ENCODE measurements at regions not wholly inside any gene's neighbourhood (a gene's known extent, or its start where the extent isn't known, plus 50 kb on each side); places are given as distances from the start of the nearest gene placed in this dataset.

- WGBS, 2 donors = 79 to 84% methylated on average over 1 of the region's 1 CpG
- intact Hi-C loops (cut with DNase I) = no loop called here
- no peak overlapping the region for H3K27ac ChIP-seq
- peaks cover 0 to 5% (median 0%) of the 10 kb centered on the region in 3 donors for H3K9me3 ChIP-seq
- H3K4me3 ChIP-seq = no peak overlapping the region
- TF ChIP-seq POLR2A (IDR thresholded peaks at IDR 0.05) (no peak), CTCF (IDR thresholded peaks at IDR 0.05) (no peak)
- DNase-seq = no peak
- H3K27me3 ChIP-seq = no peaks in the 10 kb centered on the region
- H3K4me1 ChIP-seq = no peaks in the 10 kb centered on the region
- no peaks in the 10 kb centered on the region for H3K36me3 ChIP-seq
These were observed 1333.5 kb upstream of the CELF2 start for GRCh38 chr10:9684186-9684585.

DNA sequence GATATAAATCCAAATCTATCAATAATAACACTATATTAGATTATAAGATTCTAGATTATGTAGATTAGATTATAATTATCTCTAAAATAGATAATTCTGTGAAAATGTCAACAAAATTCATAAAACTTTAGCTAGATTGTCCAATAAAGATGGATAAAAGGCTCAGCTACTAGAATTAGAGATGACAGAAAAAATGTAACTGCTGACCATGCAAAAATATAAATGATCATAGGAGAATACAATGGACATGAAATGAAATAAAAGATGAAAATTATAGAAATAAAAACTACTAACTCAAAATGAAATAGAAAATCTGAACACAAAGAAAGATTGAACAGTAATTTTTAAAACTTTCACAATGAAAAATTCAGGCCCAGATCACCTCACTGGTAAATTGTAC lies 1332.1 kb upstream of the CELF2 start:
- Histone ChIP-seq H3K4me3 (no peak overlapping the region), H3K9me3 (peaks cover 0 to 5% (median 0%) of the 10 kb centered on the region in 3 donors), H3K27ac (no peak overlapping the region), H3K36me3 (no peaks in the 10 kb centered on the region), H3K27me3 (no peaks in the 10 kb centered on the region), H3K4me1 (no peaks in the 10 kb centered on the region)
- TF ChIP-seq POLR2A (IDR thresholded peaks at IDR 0.05) (no peak), CTCF (IDR thresholded peaks at IDR 0.05) (no peak)
- intact Hi-C loops (cut with DNase I) = no loop called here
- no peak for DNase-seq

GRCh38 chr10:9688711-9689110 lies 1329.0 kb upstream of the CELF2 start:
- Histone ChIP-seq H3K27ac (no peak overlapping the region), H3K36me3 (no peaks in the 10 kb centered on the region), H3K4me3 (no peak overlapping the region), H3K4me1 (no peaks in the 10 kb centered on the region), H3K27me3 (no peaks in the 10 kb centered on the region), H3K9me3 (no peaks in the 10 kb centered on the region)
- intact Hi-C loops (cut with DNase I) = no loop called here
- TF ChIP-seq CTCF (IDR thresholded peaks at IDR 0.05) (no peak), POLR2A (IDR thresholded peaks at IDR 0.05) (no peak)
- DNase-seq = no peak

GRCh38 chr10:9707216-9707615 lies 1310.5 kb upstream of the CELF2 start:
- DNase-seq = no peak
- Histone ChIP-seq H3K27ac (no peak overlapping the region), H3K27me3 (no peaks in the 10 kb centered on the region), H3K9me3 (no peaks in the 10 kb centered on the region), H3K36me3 (no peaks in the 10 kb centered on the region), H3K4me3 (no peak overlapping the region), H3K4me1 (no peaks in the 10 kb centered on the region)
- WGBS, 2 donors = 62 to 63% methylated on average over 3 of the region's 3 CpGs
- intact Hi-C loops (cut with DNase I) = no loop called here
- TF ChIP-seq CTCF (IDR thresholded peaks at IDR 0.05) = no peak
- TF ChIP-seq POLR2A (IDR thresholded peaks at IDR 0.05) = no peak

DNA sequence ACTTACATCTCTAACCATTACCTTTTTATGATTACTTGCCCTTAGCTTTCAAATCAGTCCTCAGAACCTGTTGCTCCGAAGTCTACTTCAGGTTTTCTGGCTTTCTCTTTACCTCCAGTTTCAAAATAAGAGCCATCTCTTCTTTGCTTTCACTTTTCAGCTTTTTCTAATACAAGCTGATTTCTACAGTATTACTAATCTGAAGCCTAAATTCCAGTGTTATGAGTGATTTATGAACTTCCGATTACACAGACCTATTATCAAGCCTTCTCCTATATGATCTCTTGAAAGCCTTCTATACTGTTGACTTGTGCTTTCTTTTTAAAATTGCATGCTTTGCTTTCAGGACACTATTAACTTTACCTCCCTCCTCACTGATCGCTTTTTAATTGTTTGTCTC lies 1307.8 kb upstream of the CELF2 start:
- Histone ChIP-seq H3K9me3 (peaks cover 0 to 11% (median 5%) of the 10 kb centered on the region in 3 donors), H3K27ac (no peak overlapping the region), H3K4me1 (no peaks in the 10 kb centered on the region), H3K4me3 (no peak overlapping the region), H3K27me3 (no peaks in the 10 kb centered on the region), H3K36me3 (no peaks in the 10 kb centered on the region)
- TF ChIP-seq CTCF (IDR thresholded peaks at IDR 0.05) (no peak), POLR2A (IDR thresholded peaks at IDR 0.05) (no peak)
- DNase-seq = no peak
- intact Hi-C loops (cut with DNase I) = no loop called here
- 64% methylated on average over 3 of the region's 3 CpGs for WGBS, 2 donors

Data from esophagus squamous epithelium (tissue), 5 donors.